LNCAP (cell line): ENCODE measurements at regions not wholly inside any gene's neighbourhood (a gene's known extent, or its start where the extent isn't known, plus 50 kb on each side); places are given as distances from the start of the nearest gene placed in this dataset.

ENCODE experiments used
- CTCF ChIP-seq: fragments of 450-650 bp; IDR thresholded peaks from 2 replicates; pipeline ENCODE4 v1.5.1; 2017; ENCODE audit warnings: mild to moderate bottlenecking

- TF ChIP-seq CTCF = no peak
Observed at GRCh38 chr6:166023273-166023989, 144.2 kb downstream of the TBXT start.

GRCh38 chr6:166021429-166021828 lies 146.2 kb downstream of the TBXT start:
- TF ChIP-seq CTCF = no peak

GRCh38 chr6:166019214-166019613 lies 148.4 kb downstream of the TBXT start:
- no peak for TF ChIP-seq CTCF

GRCh38 chr6:166017032-166017635 lies 150.5 kb downstream of the TBXT start:
- no peak for TF ChIP-seq CTCF

- no peak for TF ChIP-seq CTCF
Observed at GRCh38 chr6:166014966-166015365, 152.7 kb downstream of the TBXT start.

- TF ChIP-seq CTCF = no peak
Observed at GRCh38 chr6:166010136-166010960, 157.3 kb downstream of the TBXT start.

GRCh38 chr6:166009385-166010031 lies 158.1 kb downstream of the TBXT start:
- no peak for TF ChIP-seq CTCF
